PC-9 (cell line): ENCODE measurements at regions not wholly inside any gene's neighbourhood (a gene's known extent, or its start where the extent isn't known, plus 50 kb on each side); places are given as distances from the start of the nearest gene placed in this dataset.

Experiments
- CTCF ChIP-seq: fragments of 200-600 bp; sonication (generic); conservative IDR thresholded peaks from 2 replicates; pipeline ENCODE4 v1.6.1; 2017; ENCODE audit warnings: mixed run types, antibody characterized with exemption, mild to moderate bottlenecking, moderate library complexity
- EZH2 ChIP-seq: fragments of 200-600 bp; sonication (generic); IDR thresholded peaks from 2 replicates; pipeline ENCODE4 v1.8.0; 2017; ENCODE audit warnings: antibody characterized with exemption, low read depth

DNA sequence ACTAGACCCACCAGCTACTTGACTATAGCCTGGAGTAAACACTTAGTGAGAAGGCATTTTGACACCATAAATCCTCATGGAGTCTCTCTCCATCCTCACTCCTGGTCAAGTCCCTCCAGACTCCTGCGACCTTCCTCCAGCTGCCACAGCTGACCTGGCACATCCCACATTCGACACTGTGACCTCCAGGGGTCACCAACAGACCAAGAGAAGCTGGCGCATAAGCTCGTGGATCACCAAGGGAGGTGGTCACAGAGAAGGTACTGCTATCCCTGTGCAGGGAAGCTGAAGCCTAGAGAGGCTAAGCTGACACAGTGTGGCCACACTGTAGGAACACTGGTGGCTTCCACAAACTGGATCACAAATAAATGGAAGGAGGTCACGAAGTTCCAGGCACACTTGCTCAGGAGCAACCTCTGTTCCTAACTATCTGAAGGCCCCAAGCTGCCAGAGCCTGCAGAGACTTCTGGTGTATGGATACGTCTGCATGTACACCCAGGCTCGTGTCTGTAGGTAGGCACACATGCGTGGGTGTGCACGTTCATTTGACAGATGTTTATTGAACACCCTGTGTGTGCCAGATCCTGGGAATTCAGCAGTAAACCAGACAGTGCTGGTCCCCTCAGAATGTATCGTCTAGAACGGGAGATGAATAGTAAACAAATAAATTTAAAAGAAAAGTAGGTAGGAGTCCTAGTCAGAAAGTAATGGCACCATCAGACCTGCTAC lies 104.4 kb downstream of the C5orf15 start:
- TF ChIP-seq CTCF (no peak), EZH2 (no peak)
